GM23338 (cell line): ENCODE measurements at regions not wholly inside any gene's neighbourhood (a gene's known extent, or its start where the extent isn't known, plus 50 kb on each side); places are given as distances from the start of the nearest gene placed in this dataset.

Experiments used
- ATAC-seq: fragments of 200-7000 bp; cut with Tn5 transposase; 3 replicates; pipeline ENCODE4 v1.9.1; 2020
- DNase-seq: peaks from one replicate; pipeline ENCODE4 v3.0.0-alpha.2; 2015; ENCODE audit warnings: low spot score
- H2AFZ ChIP-seq: fragments of 200-600 bp; sonication (generic); 2 replicates; pipeline ENCODE4 v1.8.0; 2016; ENCODE audit warnings: antibody characterized with exemption, mild to moderate bottlenecking, moderate library complexity
- H3F3A ChIP-seq: fragments of 200-600 bp; sonication (generic); replicated peaks from 2 replicates; pipeline ENCODE4 v1.8.0; 2017; ENCODE audit warnings: antibody characterized with exemption, mixed run types, low read depth
- H3K27ac ChIP-seq: fragments of 200-600 bp; sonication (generic); 2 replicates; pipeline ENCODE4 v1.6.1; 2016; ENCODE audit warnings: low read depth
- H3K27me3 ChIP-seq: fragments of 200-600 bp; sonication (generic); 2 replicates; pipeline ENCODE4 v1.8.0; 2016; ENCODE audit warnings: mild to moderate bottlenecking, mixed run types, moderate library complexity; ENCODE audit not compliant: insufficient read depth
- H3K36me3 ChIP-seq: fragments of 200-600 bp; sonication (generic); 2 replicates; pipeline ENCODE4 v1.8.0; 2016; ENCODE audit warnings: mild to moderate bottlenecking; ENCODE audit not compliant: insufficient read depth
- H3K4me1 ChIP-seq: fragments of 200-600 bp; sonication (generic); 2 replicates; pipeline ENCODE4 v1.8.0; 2016; ENCODE audit warnings: mild to moderate bottlenecking, moderate library complexity; ENCODE audit not compliant: insufficient read depth
- H3K4me2 ChIP-seq: fragments of 200-600 bp; sonication (generic); 2 replicates; pipeline ENCODE4 v1.7.1; 2017; ENCODE audit warnings: mixed run types
- H3K4me3 ChIP-seq: fragments of 200-600 bp; sonication (generic); 2 replicates; pipeline ENCODE4 v1.6.1; 2016; ENCODE audit warnings: mixed run types
- H3K79me2 ChIP-seq: fragments of 200-600 bp; sonication (generic); replicated peaks from 2 replicates; pipeline ENCODE4 v1.8.0; 2017; ENCODE audit warnings: mild to moderate bottlenecking; ENCODE audit not compliant: insufficient read depth
- H3K9me2 ChIP-seq: fragments of 200-600 bp; sonication (generic); 2 replicates; pipeline ENCODE4 v1.8.0; 2017; ENCODE audit not compliant: insufficient read depth
- H4K20me1 ChIP-seq: fragments of 200-600 bp; sonication (generic); replicated peaks from 2 replicates; pipeline ENCODE4 v1.8.0; 2017; ENCODE audit warnings: mild to moderate bottlenecking; ENCODE audit not compliant: insufficient read depth
- H3K27ac Mint-ChIP-seq: 2 replicates; pipeline ENCODE4 v1.8.0; 2020; ENCODE audit warnings: inconsistent platforms, mild to moderate bottlenecking, moderate library complexity, mixed read lengths
- H3K27me3 Mint-ChIP-seq: 3 replicates; pipeline ENCODE4 v1.8.0; 2022; ENCODE audit warnings: low read depth, mild to moderate bottlenecking, moderate library complexity, mixed read lengths, inconsistent platforms; ENCODE audit not compliant: insufficient read depth, poor library complexity
- H3K36me3 Mint-ChIP-seq: 3 replicates; pipeline ENCODE4 v1.8.0; 2021; ENCODE audit warnings: low read depth, mild to moderate bottlenecking, inconsistent platforms, moderate library complexity, mixed read lengths
- H3K4me1 Mint-ChIP-seq: 3 replicates; pipeline ENCODE4 v1.8.0; 2020; ENCODE audit warnings: mild to moderate bottlenecking, inconsistent platforms, mixed read lengths
- H3K4me3 Mint-ChIP-seq: 3 replicates; pipeline ENCODE4 v1.8.0; 2021; ENCODE audit warnings: moderate library complexity, mild to moderate bottlenecking, inconsistent platforms, mixed read lengths
- H3K9me3 Mint-ChIP-seq: 3 replicates; pipeline ENCODE4 v1.8.0; 2020; ENCODE audit warnings: moderate library complexity, mild to moderate bottlenecking, inconsistent platforms, mixed read lengths
- CREB1 ChIP-seq: fragments of 250-450 bp; sonication (Bioruptor Pico); IDR thresholded peaks from 2 replicates; pipeline ENCODE4 v1.5.0; 2020; ENCODE audit warnings: low read depth, mild to moderate bottlenecking, moderate library complexity
- CTCF ChIP-seq, 2 experiments: fragments of 200-600 bp in 1 of 2; sonication (generic) in 1 of 2; conservative IDR thresholded peaks; 2 replicates each; pipeline versions ENCODE4 v1.5.1 to v1.6.1; 2016 to 2017; ENCODE audit warnings: antibody characterized with exemption in 2 of 2, low read depth in 2 of 2, mild to moderate bottlenecking in 2 of 2, moderate library complexity in 1 of 2
- EZH2 ChIP-seq: fragments of 200-600 bp; sonication (generic); IDR thresholded peaks from one replicate; pipeline ENCODE4 v1.8.0; 2017; ENCODE audit warnings: antibody characterized with exemption, mild to moderate bottlenecking, low read depth; ENCODE audit not compliant: unreplicated experiment
- EZH2phosphoT487 ChIP-seq: fragments of 200-600 bp; sonication (generic); IDR thresholded peaks from one replicate; pipeline ENCODE4 v1.8.1; 2018; ENCODE audit warnings: antibody characterized with exemption; ENCODE audit not compliant: unreplicated experiment
- JUNB ChIP-seq: IDR thresholded peaks from one replicate; pipeline ENCODE4 v1.6.1; 2016; ENCODE audit warnings: antibody characterized with exemption; ENCODE audit not compliant: unreplicated experiment
- NANOG ChIP-seq: IDR thresholded peaks from 2 replicates; pipeline ENCODE4 v1.6.1; 2016; ENCODE audit warnings: antibody characterized with exemption, borderline replicate concordance
- POLR2AphosphoS5 ChIP-seq: IDR thresholded peaks from 2 replicates; pipeline ENCODE4 v1.6.1; 2016; ENCODE audit warnings: antibody characterized with exemption, low read depth
- STAT1 ChIP-seq: IDR thresholded peaks from one replicate; pipeline ENCODE4 v1.6.1; 2016; ENCODE audit warnings: antibody characterized with exemption; ENCODE audit not compliant: unreplicated experiment
- ZNF114 ChIP-seq: fragments of 250-450 bp; sonication (Bioruptor Pico); IDR thresholded peaks from 2 replicates; pipeline ENCODE4 v1.5.0; 2020; ENCODE audit warnings: mild to moderate bottlenecking, moderate library complexity
- ZNF331 ChIP-seq: fragments of 250-450 bp; sonication (Bioruptor Pico); IDR thresholded peaks from 2 replicates; pipeline ENCODE4 v1.5.0; 2020; ENCODE audit warnings: low read depth, mild to moderate bottlenecking, moderate library complexity
- TF ChIP-seq, protein P1 (sequence below): IDR thresholded peaks from one replicate; pipeline ENCODE4 v1.6.1; 2018; ENCODE audit warnings: antibody characterized with exemption; ENCODE audit not compliant: unreplicated experiment

GRCh38 chrX:68994135-68994890 lies 165.5 kb downstream of the EFNB1 start (continued):
- TF ChIP-seq NANOG, result no peak
- no peak for TF ChIP-seq JUNB
- TF ChIP-seq EZH2phosphoT487, result no peak
- no peak for TF ChIP-seq STAT1
- no peak for TF ChIP-seq POLR2AphosphoS5
- TF ChIP-seq, protein P1, sequence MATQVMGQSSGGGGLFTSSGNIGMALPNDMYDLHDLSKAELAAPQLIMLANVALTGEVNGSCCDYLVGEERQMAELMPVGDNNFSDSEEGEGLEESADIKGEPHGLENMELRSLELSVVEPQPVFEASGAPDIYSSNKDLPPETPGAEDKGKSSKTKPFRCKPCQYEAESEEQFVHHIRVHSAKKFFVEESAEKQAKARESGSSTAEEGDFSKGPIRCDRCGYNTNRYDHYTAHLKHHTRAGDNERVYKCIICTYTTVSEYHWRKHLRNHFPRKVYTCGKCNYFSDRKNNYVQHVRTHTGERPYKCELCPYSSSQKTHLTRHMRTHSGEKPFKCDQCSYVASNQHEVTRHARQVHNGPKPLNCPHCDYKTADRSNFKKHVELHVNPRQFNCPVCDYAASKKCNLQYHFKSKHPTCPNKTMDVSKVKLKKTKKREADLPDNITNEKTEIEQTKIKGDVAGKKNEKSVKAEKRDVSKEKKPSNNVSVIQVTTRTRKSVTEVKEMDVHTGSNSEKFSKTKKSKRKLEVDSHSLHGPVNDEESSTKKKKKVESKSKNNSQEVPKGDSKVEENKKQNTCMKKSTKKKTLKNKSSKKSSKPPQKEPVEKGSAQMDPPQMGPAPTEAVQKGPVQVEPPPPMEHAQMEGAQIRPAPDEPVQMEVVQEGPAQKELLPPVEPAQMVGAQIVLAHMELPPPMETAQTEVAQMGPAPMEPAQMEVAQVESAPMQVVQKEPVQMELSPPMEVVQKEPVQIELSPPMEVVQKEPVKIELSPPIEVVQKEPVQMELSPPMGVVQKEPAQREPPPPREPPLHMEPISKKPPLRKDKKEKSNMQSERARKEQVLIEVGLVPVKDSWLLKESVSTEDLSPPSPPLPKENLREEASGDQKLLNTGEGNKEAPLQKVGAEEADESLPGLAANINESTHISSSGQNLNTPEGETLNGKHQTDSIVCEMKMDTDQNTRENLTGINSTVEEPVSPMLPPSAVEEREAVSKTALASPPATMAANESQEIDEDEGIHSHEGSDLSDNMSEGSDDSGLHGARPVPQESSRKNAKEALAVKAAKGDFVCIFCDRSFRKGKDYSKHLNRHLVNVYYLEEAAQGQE, result no peak
- no peak for TF ChIP-seq CTCF (conservative IDR thresholded peaks at IDR 0.05; ENCODE audit: low read depth in 2 of 2)
- TF ChIP-seq CREB1 (CRISPR knock-in tag), result no peak
- no peak for TF ChIP-seq ZNF114 (CRISPR knock-in tag)
- TF ChIP-seq EZH2, result no peak
- no peak for TF ChIP-seq ZNF331 (CRISPR knock-in tag)

DNA sequence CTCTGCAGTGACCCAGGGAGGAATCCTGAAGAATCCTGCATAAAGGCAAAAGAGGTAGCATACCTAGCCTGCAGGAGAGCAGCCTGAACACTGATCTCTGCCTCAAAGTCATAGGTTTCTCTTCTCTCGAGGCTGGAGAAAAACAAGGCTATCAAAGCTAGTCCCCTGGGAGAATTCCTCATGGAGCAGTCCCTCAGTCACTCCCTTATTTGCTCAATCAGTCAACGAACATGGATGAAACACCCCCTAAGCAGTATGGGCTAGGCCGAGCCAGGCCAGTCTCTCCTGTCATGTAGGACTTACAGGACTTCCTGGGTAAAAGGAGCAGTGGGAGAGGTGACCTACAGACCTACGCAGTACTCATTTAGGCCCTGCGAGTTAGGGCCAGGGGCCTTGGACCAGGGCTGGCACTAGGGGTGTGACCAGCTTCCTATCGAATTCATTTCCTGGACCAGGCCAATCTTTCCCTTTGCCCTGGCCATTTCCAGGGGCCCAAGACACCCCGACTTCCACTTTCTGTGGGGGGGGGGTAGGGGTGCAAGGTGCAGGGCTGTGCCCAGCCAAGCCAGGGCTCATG lies 164.1 kb downstream of the EFNB1 start:
- H3K4me1 Mint-ChIP-seq, result peaks cover 6% of the 10 kb centered on the region
- peaks cover 4% of the 10 kb centered on the region for H3K27me3 Mint-ChIP-seq
- TF ChIP-seq STAT1, result no peak
- H3K4me3 ChIP-seq, result no peak overlapping the region
- no peaks in the 10 kb centered on the region for H3K27me3 ChIP-seq
- H3K4me1 ChIP-seq, result no peaks in the 10 kb centered on the region
- H4K20me1 ChIP-seq, result no peaks in the 10 kb centered on the region
- no peak overlapping the region for H3K27ac Mint-ChIP-seq
- H3K4me3 Mint-ChIP-seq, result no peak overlapping the region
- H3K36me3 Mint-ChIP-seq, result no peaks in the 10 kb centered on the region
- H2AFZ ChIP-seq, result no peak overlapping the region
- no peaks in the 10 kb centered on the region for H3K9me2 ChIP-seq
- ATAC-seq (no peak), DNase-seq (no peak)
- no peak overlapping the region for H3K27ac ChIP-seq
- H3K36me3 ChIP-seq, result no peaks in the 10 kb centered on the region
- H3K79me2 ChIP-seq, result no peaks in the 10 kb centered on the region
- no peaks in the 10 kb centered on the region; the same call in 2 of the 3 replicates for H3K9me3 Mint-ChIP-seq
- H3K4me2 ChIP-seq, result no peak overlapping the region
- H3F3A ChIP-seq, result no peaks in the 10 kb centered on the region
